HFF-Myc (cell line): ENCODE measurements at regions not wholly inside any gene's neighbourhood (a gene's known extent, or its start where the extent isn't known, plus 50 kb on each side); places are given as distances from the start of the nearest gene placed in this dataset.

ENCODE experiments used
- DNase-seq: peaks from one replicate; pipeline ENCODE4 v3.0.0-alpha.2; 2011; ENCODE audit warnings: low read depth; ENCODE audit errors: extremely low read depth
- H3K4me3 ChIP-seq: replicated peaks from 2 replicates; pipeline ENCODE4 v1.5.1; 2011; ENCODE audit warnings: low read depth, mild to moderate bottlenecking, control low read depth, low read length
- TF ChIP-seq, protein P1 (sequence below): IDR thresholded peaks from 2 replicates; pipeline ENCODE4 v1.5.1; 2012; ENCODE audit warnings: mild to moderate bottlenecking, low read depth, low read length, control low read depth; ENCODE audit errors: missing control alignments

DNA sequence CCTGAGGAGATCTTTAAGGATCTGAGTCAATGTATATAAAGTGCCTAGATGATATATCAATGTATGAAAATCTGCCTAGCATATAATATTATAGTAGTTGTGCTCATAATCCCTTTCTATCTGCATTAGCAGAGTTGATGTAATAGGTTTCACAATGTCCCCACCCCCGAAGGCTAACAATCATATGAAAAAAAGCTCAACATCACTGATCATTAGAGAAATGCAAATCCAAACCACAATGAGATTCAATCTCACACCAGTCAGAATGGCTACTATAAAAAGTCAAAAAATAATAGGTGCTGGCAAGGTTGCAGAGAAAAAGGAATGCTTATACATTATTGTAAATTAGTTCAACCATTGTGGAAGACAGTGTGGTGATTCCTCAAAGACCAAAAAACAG lies 147.8 kb upstream of the DPT start:
- no peak overlapping the region for H3K4me3 ChIP-seq
- DNase-seq, result no peak
- TF ChIP-seq, protein P1, sequence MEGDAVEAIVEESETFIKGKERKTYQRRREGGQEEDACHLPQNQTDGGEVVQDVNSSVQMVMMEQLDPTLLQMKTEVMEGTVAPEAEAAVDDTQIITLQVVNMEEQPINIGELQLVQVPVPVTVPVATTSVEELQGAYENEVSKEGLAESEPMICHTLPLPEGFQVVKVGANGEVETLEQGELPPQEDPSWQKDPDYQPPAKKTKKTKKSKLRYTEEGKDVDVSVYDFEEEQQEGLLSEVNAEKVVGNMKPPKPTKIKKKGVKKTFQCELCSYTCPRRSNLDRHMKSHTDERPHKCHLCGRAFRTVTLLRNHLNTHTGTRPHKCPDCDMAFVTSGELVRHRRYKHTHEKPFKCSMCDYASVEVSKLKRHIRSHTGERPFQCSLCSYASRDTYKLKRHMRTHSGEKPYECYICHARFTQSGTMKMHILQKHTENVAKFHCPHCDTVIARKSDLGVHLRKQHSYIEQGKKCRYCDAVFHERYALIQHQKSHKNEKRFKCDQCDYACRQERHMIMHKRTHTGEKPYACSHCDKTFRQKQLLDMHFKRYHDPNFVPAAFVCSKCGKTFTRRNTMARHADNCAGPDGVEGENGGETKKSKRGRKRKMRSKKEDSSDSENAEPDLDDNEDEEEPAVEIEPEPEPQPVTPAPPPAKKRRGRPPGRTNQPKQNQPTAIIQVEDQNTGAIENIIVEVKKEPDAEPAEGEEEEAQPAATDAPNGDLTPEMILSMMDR, result no peak

DNA sequence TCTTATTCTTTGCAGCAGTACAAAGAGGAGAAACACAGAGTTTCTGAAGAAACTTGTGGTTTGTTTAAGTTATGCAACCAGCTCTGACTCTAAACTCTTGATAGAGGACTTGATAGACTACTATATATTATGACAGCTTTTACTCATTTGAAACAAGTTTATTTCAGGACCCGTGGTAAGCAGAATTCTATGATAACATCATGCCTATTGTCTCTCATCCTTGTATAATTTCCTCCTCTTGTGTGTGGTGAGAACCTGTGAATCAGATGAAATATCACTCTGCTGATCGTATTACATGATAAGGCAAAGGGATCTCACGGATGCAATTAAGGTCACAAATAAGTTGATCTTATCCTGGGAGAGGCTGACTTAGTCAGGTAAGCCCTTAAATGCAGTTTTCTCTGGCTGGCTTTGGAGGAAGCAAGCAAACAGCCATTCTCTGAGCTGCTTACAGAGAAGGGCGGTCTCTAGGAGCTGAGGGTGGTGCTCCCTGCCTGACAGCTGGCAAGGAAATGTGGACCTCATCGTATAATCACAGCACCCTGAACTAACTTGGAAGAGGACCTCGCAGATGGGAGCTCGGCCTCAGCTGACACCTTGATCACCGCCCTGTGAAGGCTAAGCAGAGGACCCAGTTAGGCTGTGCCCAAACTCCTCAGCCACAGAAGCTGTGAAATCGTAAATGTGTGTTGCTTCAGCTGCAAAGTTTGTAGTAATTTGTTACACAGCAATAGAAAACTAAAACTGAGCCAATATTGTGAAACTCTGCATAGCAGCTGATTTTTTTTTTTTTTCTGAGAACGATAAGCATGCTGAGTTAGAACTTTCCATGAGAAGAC lies 151.1 kb upstream of the DPT start:
- no peak overlapping the region for H3K4me3 ChIP-seq
- no peak for DNase-seq
- TF ChIP-seq, protein P1, result no peak

DNA sequence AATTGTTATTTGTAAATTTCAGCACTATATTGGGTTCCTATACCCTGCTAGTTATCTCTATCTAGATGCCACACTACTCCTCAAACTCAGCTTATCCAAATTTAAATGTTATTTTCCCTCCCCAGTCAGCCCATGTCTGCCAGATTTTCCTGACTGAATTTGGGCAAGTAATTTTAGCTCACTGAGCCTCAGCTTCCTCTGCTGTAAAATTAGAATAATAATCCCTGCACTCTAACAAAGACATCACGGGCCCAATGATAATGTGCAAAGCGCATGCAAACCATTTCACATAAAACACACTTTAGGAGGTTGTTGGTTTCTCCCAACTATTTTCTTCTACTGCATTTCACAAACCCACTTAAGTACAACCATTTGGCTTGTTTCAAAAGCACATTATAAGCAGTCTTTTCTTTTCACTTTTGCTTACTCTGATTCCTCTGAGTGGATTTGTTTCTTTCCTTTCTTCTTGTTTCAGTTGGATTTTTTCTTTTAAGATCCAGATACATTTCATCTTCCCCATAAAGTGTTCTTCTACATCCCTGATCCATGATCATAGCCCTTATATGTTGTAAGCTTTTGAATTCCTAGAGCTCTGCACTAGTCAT lies 152.8 kb upstream of the DPT start:
- TF ChIP-seq, protein P1, result no peak

DNA sequence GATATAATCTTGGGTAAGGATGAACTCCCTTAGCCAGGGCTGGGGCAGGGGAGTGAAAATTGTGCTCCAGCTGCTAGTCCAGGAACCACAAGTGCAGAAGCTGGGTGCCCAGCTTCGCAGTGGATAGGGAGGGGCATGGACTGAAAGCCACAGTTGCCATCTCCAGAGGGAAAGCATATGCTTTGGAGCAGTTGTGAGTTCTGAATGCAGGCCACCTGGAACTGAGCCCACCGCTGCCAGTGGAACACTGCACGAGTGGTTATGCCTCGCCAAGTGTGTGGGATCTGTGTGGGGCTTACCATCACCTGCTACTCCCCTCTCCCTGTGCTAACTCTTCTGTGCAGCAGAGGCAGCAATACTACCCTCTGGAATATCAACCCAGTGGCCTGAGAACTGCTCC lies 158.4 kb upstream of the DPT start:
- DNase-seq, result no peak
- TF ChIP-seq, protein P1, result no peak
- no peak overlapping the region for H3K4me3 ChIP-seq

More for the DNA sequence above, 152.8 kb upstream of the DPT start:
- no peak for DNase-seq
- no peak overlapping the region for H3K4me3 ChIP-seq

DNA sequence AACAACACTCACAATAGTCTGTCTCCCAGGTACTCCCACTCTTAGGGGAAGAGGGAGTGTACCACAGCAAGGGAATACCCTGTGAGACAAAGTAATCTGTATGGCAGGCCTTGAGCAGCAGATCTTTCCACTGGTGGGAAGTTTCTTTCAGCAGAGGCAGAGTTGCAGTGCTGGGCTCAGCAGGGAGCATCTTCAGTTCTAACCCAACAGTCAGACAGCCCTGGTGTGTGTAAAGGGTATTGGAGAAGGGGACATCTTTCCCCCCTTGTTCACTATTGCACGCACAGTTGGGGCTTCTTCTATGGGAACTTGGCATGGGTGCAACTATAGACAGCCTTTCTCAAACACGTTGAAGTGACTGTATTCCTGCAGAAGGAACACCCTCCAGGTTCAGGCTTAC lies 159.4 kb upstream of the DPT start:
- H3K4me3 ChIP-seq, result no peak overlapping the region
- DNase-seq, result no peak
- TF ChIP-seq, protein P1, result no peak

DNA sequence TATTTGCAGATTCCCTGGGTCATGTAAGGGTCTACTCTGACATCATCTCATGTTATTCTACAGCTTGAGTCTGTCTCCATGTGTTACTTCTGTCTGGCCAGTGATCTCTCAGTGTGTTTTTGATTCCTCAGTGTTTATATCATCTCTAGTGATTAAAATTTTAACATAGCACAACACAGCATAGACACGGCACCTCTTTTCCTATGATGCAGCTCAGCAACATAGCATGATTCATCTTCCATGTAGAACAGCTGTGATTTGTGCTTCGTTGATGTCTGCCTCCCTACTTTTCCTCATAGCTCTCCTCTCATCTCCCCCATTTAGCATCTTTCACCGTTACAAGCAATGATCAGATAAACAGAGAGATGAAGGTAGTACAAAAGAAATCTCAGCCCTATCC lies 163.9 kb upstream of the DPT start:
- no peak for DNase-seq
- no peak overlapping the region for H3K4me3 ChIP-seq
- TF ChIP-seq, protein P1, result no peak

DNA sequence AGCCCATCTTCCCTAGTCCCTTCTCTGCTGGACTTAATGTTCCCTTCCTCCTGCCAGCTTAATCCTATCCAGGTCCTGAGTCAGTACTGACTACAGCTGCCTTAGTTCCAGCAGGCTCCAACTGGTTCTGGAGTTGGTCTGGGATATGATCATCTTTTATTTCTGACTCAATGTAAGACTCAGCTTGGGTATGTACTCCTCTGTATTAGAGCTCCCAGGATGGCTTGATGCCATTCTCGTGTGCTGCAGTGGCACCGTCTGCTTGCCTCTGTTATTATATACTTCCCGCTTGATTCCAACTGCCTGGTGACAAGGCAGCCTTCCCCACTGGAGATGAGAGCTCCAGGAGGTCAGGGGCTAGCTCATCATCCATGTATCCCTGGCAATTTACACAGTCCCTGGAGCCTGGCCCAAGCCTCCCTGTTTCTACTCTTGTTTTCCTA lies 164.4 kb upstream of the DPT start:
- DNase-seq, result no peak
- H3K4me3 ChIP-seq, result no peak overlapping the region
- TF ChIP-seq, protein P1, result no peak
